GM13976 (cell line): ENCODE measurements at regions not wholly inside any gene's neighbourhood (a gene's known extent, or its start where the extent isn't known, plus 50 kb on each side); places are given as distances from the start of the nearest gene placed in this dataset.

Experiments
- DNase-seq: peaks from one replicate; pipeline ENCODE4 v3.0.0; 2012; ENCODE audit warnings: low spot score
- CTCF ChIP-seq: IDR thresholded peaks from 2 replicates; pipeline ENCODE4 v1.5.1; 2012; ENCODE audit warnings: borderline replicate concordance, mild to moderate bottlenecking; ENCODE audit not compliant: insufficient read depth; ENCODE audit errors: extremely low read depth, missing control alignments, control extremely low read depth
- in situ Hi-C: fragments of 300-500 bp; cut with MboI; formaldehyde crosslinking; loops from one replicate; pipeline ENCODE4 v1.12.0; 2022; ENCODE audit warnings: low sequenced_read_pairs, mixed read lengths, inconsistent platforms; ENCODE audit not compliant: unreplicated experiment

- no peak for DNase-seq
- TF ChIP-seq CTCF: no peak
- in situ Hi-C loops: no loop called here
Observed at GRCh38 chr15:36218322-36218721, 361.1 kb upstream of the CDIN1 start.

GRCh38 chr15:36218991-36219390, 360.4 kb upstream of the CDIN1 start:
- no peak for DNase-seq
- in situ Hi-C loops: no loop called here
- no peak for TF ChIP-seq CTCF

DNA sequence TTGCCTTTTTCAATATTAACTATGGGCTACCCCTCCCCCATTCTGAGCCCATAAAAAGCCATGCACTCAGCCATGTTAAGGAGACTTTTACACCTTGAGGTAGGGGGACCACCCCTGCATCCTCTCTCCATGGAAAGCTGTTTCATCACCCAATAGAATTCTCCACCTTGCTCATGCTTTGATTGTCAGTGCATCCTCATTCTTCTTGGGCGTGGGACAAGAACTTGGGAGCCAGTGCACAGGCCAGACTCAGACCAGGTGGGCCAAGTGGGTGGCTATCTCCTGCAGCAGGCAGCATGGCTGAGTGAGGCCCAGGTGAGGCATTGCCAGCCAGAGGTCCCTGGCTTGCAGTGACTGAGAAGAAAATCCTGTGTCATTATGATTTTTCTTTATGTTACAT, 357.4 kb upstream of the CDIN1 start:
- no peak for TF ChIP-seq CTCF
- in situ Hi-C loops: no loop called here

GRCh38 chr15:36230776-36231175, 348.6 kb upstream of the CDIN1 start:
- in situ Hi-C loops: no loop called here
- DNase-seq: no peak
- no peak for TF ChIP-seq CTCF

More for the DNA sequence above, 357.4 kb upstream of the CDIN1 start:
- no peak for DNase-seq

DNA sequence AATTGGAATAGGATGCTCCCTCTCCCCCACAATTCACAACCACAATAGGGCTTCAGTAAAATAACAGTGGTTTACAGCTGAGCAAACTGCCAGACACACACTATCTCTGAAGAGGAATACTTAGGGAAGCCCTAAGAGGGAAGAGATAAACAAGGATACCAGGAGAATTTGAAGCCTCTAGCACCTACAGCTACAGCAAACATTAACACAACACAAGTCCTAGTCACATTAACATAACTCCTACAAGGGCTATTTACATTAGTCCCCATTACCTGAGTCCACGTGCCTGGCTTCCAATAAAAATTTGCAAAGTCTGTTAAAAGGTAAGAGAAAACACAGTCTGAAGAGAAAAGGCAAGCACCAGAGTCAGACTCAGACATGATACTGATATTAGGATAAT, 346.9 kb upstream of the CDIN1 start:
- no peak for DNase-seq
- in situ Hi-C loops: no loop called here
- TF ChIP-seq CTCF: no peak

DNA sequence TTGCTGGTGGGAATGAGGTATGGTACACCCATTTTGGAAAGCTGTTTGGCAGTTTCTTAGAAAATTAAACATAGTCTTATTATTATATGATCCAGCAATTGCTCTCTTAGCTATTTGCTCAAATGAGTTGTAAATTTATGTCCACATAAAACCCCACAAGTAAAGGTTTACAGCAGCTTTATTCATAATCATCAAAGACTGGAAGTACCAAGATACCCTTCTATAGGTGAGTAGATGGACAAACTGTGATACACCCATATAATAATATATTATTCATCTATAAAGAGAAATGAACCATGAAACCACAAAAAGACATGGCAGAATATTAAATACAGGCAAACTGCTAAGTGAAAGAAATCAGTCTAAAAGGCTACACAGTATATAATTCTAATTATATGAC, 344.7 kb upstream of the CDIN1 start:
- no peak for DNase-seq
- in situ Hi-C loops: no loop called here
- no peak for TF ChIP-seq CTCF

- no peak for TF ChIP-seq CTCF
- in situ Hi-C loops: no loop called here
- DNase-seq: no peak
Observed at GRCh38 chr15:36235173-36235572, 344.3 kb upstream of the CDIN1 start.
